HepG2 (cell line): ENCODE measurements at regions not wholly inside any gene's neighbourhood (a gene's known extent, or its start where the extent isn't known, plus 50 kb on each side); places are given as distances from the start of the nearest gene placed in this dataset.

Source experiments
- ATAC-seq: fragments of 200-7000 bp; cut with Tn5 transposase; 3 replicates; pipeline ENCODE4 v1.9.1; 2020; ENCODE audit warnings: mild to moderate bottlenecking, moderate library complexity
- BruUV-seq: library from RNA; stranded (reverse); fragments of 400-500 nt; replicated peaks from 2 replicates; lab custom pipeline; 2021; lab: Mats Ljungman, UMichigan
- CTCF ChIA-PET: fragments of 300-600 bp; formaldehyde crosslinking; extraction: SDS; loops from one replicate; lab custom pipeline; 2021; ENCODE audit warnings: low total read pairs, inconsistent platforms, low intra/inter-chr PET ratio; lab: Yijun Ruan, JAX
- POLR2A ChIA-PET: fragments of 350-600 bp; sonication (Branson Sonifier 250); formaldehyde crosslinking; loops from one replicate; lab custom pipeline; 2020; ENCODE audit warnings: antibody characterized with exemption, inconsistent platforms; lab: Yijun Ruan, JAX
- DNase-seq: peaks from one replicate; pipeline ENCODE4 v3.0.0-alpha.2; 2015; ENCODE audit warnings: low spot score
- FAIRE-seq: peaks from 3 replicates; lab custom pipeline; 2011; peaks lifted over from hg19 to GRCh38; lab: Jason Lieb, UNC
- H2AFZ ChIP-seq: one replicate; pipeline ENCODE4 v1.6.1; 2011; ENCODE audit warnings: low read length, inconsistent platforms
- H3K27ac ChIP-seq: fragments of 300-600 bp; 3 replicates; pipeline ENCODE4 v1.8.0; 2011; ENCODE audit warnings: mixed run types, mild to moderate bottlenecking, mixed read lengths, low read length, inconsistent platforms; ENCODE audit not compliant: insufficient read depth; ENCODE audit errors: extremely low read length
- H3K27me3 ChIP-seq, 2 experiments: fragments of 200-600 bp in 1 of 2; 2 replicates in 1 of 2; 3 replicates in 1 of 2; pipeline versions ENCODE4 v1.6.0 to v1.8.0; 2011; ENCODE audit warnings: low read length in 2 of 2, mild to moderate bottlenecking in 2 of 2, moderate library complexity in 2 of 2, inconsistent platforms in 1 of 2; ENCODE audit not compliant: insufficient read depth in 2 of 2, control insufficient read depth in 1 of 2
- H3K36me3 ChIP-seq, 2 experiments: fragments of 200-600 bp in 1 of 2; replicated peaks in 1 of 2; 2 replicates in 1 of 2; 3 replicates in 1 of 2; pipeline versions ENCODE4 v1.5.1 to v1.8.0; 2011; ENCODE audit warnings: low read length in 2 of 2, inconsistent platforms in 1 of 2; ENCODE audit not compliant: insufficient read depth in 2 of 2, control insufficient read depth in 1 of 2
- H3K4me1 ChIP-seq: 2 replicates; pipeline ENCODE4 v1.5.1; 2012; ENCODE audit warnings: low read length, inconsistent platforms; ENCODE audit not compliant: insufficient read depth
- H3K4me2 ChIP-seq: 2 replicates; pipeline ENCODE4 v1.6.0; 2011; ENCODE audit warnings: low read depth, low read length, inconsistent platforms
- H3K4me3 ChIP-seq, 3 experiments: fragments of 200-600 bp in 1 of 3; sonication (generic), shearing (Covaris generic) in 1 of 3; replicated peaks in 1 of 3; 2 replicates each; pipeline ENCODE4 v1.5.1; 2011 to 2016; ENCODE audit warnings: low read length in 3 of 3, inconsistent platforms in 2 of 3, low read depth in 2 of 3, mild to moderate bottlenecking in 2 of 3, control low read depth in 1 of 3, mixed read lengths in 1 of 3; ENCODE audit not compliant: insufficient read depth in 1 of 3
- H3K79me2 ChIP-seq: one replicate; pipeline ENCODE4 v1.6.1; 2011; ENCODE audit warnings: low read length, inconsistent platforms; ENCODE audit not compliant: insufficient read depth
- H3K9ac ChIP-seq: 2 replicates; pipeline ENCODE4 v1.6.0; 2011; ENCODE audit warnings: mild to moderate bottlenecking, low read depth, low read length, inconsistent platforms; ENCODE audit not compliant: insufficient read depth
- H3K9me3 ChIP-seq: 2 replicates; pipeline ENCODE4 v1.5.1; 2012; ENCODE audit warnings: mild to moderate bottlenecking, low read length
- H4K20me1 ChIP-seq: 2 replicates; pipeline ENCODE4 v1.6.0; 2011; ENCODE audit warnings: inconsistent platforms, mild to moderate bottlenecking, low read length, moderate library complexity; ENCODE audit not compliant: insufficient read depth
- ATAD3A ChIP-seq: sonication (generic); formaldehyde crosslinking; IDR thresholded peaks from 2 replicates; pipeline ENCODE4 v1.4.0; 2020; ENCODE audit warnings: missing genetic modification reagents
- CREM ChIP-seq, 2 experiments: sonication (generic) in 1 of 2; formaldehyde crosslinking in 1 of 2; IDR thresholded peaks; 2 replicates each; pipeline versions ENCODE4 v1.4.0 to v1.6.1; 2016 to 2020; ENCODE audit warnings: antibody characterized with exemption in 1 of 2, mild to moderate bottlenecking in 1 of 2, missing genetic modification reagents in 1 of 2
- FOXM1 ChIP-seq: sonication (generic); formaldehyde crosslinking; IDR thresholded peaks from 2 replicates; pipeline ENCODE4 v1.5.0; 2020; ENCODE audit warnings: missing genetic modification reagents
- IRX3 ChIP-seq: sonication (generic); formaldehyde crosslinking; IDR thresholded peaks from 2 replicates; pipeline ENCODE4 v1.8.1; 2023; ENCODE audit warnings: mild to moderate bottlenecking, low read depth, missing genetic modification reagents, borderline replicate concordance
- SP4 ChIP-seq: sonication (generic); formaldehyde crosslinking; IDR thresholded peaks from 2 replicates; pipeline ENCODE4 v1.8.1; 2023; ENCODE audit warnings: mild to moderate bottlenecking, missing genetic modification reagents
- SP5 ChIP-seq: IDR thresholded peaks from 2 replicates; pipeline ENCODE4 v1.6.1; 2016; ENCODE audit warnings: low read depth, borderline replicate concordance
- SSRP1 ChIP-seq: IDR thresholded peaks from 2 replicates; pipeline ENCODE4 v1.6.1; 2016; ENCODE audit warnings: control low read depth
- TFDP1 ChIP-seq: IDR thresholded peaks from 2 replicates; pipeline ENCODE4 v1.6.1; 2016; ENCODE audit warnings: missing compliant biosample characterization, missing genetic modification reagents, borderline replicate concordance
- THAP11 ChIP-seq: IDR thresholded peaks from 2 replicates; pipeline ENCODE4 v1.6.1; 2016; ENCODE audit warnings: missing biosample characterization, missing genetic modification reagents
- ZBTB49 ChIP-seq: sonication (generic); formaldehyde crosslinking; IDR thresholded peaks from 2 replicates; pipeline ENCODE4 v1.4.0; 2020; ENCODE audit warnings: missing genetic modification reagents, borderline replicate concordance
- ZNF225 ChIP-seq: sonication (generic); formaldehyde crosslinking; IDR thresholded peaks from 2 replicates; pipeline ENCODE4 v1.4.0; 2020; ENCODE audit warnings: mild to moderate bottlenecking, missing genetic modification reagents
- ZNF737 ChIP-seq: sonication (generic); formaldehyde crosslinking; IDR thresholded peaks from 2 replicates; pipeline ENCODE4 v1.5.0; 2020; ENCODE audit warnings: missing genetic modification reagents, mild to moderate bottlenecking, borderline replicate concordance
- ZNF768 ChIP-seq: sonication (generic); formaldehyde crosslinking; IDR thresholded peaks from 2 replicates; pipeline ENCODE4 v1.4.0; 2020; ENCODE audit warnings: missing genetic modification reagents
- whole genome bisulfite sequencing: methylation state at CpG from one replicate; pipeline ENCODE4 v1.1.6; 2017; ENCODE audit warnings: low lambda C conversion rate; 5-methylcytosine and 5-hydroxymethylcytosine counted together
- in situ Hi-C: cut with HindIII; loops from 2 replicates; pipeline ENCODE4 v1.10.0; 2017; ENCODE audit warnings: low pct_unique_long_range_greater_than_20kb; ENCODE audit not compliant: extremely low pct_ligation_motif_present
- intact Hi-C: fragments of 100-400 bp; cut with micrococcal nuclease; formaldehyde crosslinking; loops from one replicate; pipeline ENCODE4 v1.10.0; 2022; ENCODE audit not compliant: unreplicated experiment
- TF ChIP-seq, protein P1 (sequence below): sonication (generic); formaldehyde crosslinking; IDR thresholded peaks from 2 replicates; pipeline ENCODE4 v1.4.0; 2020; ENCODE audit warnings: missing genetic modification reagents

GRCh38 chrX:20593402-20593801 is 326.7 kb upstream of the RPS6KA3 start:
- ChIA-PET POLR2A (no interaction called here), CTCF (no interaction called here)
- no peak overlapping the region for H2AFZ ChIP-seq
- no CpG with 5 or more reads among the region's 2 CpGs for WGBS
- ATAC-seq: peak; percentile 41; the same call in 2 of the 3 replicates
- no peak for FAIRE-seq
- no peak overlapping the region for H3K9ac ChIP-seq
- TF ChIP-seq ZNF737 (CRISPR knock-in tag) (no peak), ATAD3A (CRISPR knock-in tag) (no peak), SSRP1 (CRISPR knock-in tag) (no peak), CREM (IDR thresholded peaks at IDR 0.05) (no peak), CREM (CRISPR knock-in tag; IDR thresholded peaks at IDR 0.05) (no peak)
- TF ChIP-seq, protein P1, sequence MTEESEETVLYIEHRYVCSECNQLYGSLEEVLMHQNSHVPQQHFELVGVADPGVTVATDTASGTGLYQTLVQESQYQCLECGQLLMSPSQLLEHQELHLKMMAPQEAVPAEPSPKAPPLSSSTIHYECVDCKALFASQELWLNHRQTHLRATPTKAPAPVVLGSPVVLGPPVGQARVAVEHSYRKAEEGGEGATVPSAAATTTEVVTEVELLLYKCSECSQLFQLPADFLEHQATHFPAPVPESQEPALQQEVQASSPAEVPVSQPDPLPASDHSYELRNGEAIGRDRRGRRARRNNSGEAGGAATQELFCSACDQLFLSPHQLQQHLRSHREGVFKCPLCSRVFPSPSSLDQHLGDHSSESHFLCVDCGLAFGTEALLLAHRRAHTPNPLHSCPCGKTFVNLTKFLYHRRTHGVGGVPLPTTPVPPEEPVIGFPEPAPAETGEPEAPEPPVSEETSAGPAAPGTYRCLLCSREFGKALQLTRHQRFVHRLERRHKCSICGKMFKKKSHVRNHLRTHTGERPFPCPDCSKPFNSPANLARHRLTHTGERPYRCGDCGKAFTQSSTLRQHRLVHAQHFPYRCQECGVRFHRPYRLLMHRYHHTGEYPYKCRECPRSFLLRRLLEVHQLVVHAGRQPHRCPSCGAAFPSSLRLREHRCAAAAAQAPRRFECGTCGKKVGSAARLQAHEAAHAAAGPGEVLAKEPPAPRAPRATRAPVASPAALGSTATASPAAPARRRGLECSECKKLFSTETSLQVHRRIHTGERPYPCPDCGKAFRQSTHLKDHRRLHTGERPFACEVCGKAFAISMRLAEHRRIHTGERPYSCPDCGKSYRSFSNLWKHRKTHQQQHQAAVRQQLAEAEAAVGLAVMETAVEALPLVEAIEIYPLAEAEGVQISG: no peak
- peaks cover 23% of the 10 kb centered on the region for H3K4me1 ChIP-seq
- no peak overlapping the region for H3K4me3 ChIP-seq
- no TSS peak for BruUV-seq
- H3K27ac ChIP-seq: no peak overlapping the region
- H3K79me2 ChIP-seq: no peaks in the 10 kb centered on the region
- H3K9me3 ChIP-seq: no peaks in the 10 kb centered on the region
- intact Hi-C loops: no loop called here
- no peaks in the 10 kb centered on the region for H3K36me3 ChIP-seq
- H4K20me1 ChIP-seq: no peaks in the 10 kb centered on the region
- in situ Hi-C loops: no loop called here
- no peaks in the 10 kb centered on the region for H3K27me3 ChIP-seq
- H3K4me2 ChIP-seq: no peak overlapping the region
- no peak for DNase-seq

GRCh38 chrX:20591246-20591645 is 324.5 kb upstream of the RPS6KA3 start:
- POLR2A ChIA-PET: no interaction called here
- Histone ChIP-seq H3K9ac (no peak overlapping the region), H3K4me2 (0 out of 2 replicates have a peak overlapping the region, but pooled peaks have one; percentile 20), H3K79me2 (no peaks in the 10 kb centered on the region), H3K4me3 (no peak overlapping the region), H3K4me1 (peaks cover 23% of the 10 kb centered on the region), H3K36me3 (no peaks in the 10 kb centered on the region), H3K27ac (no peak overlapping the region), H3K27me3 (no peaks in the 10 kb centered on the region), H3K9me3 (no peaks in the 10 kb centered on the region), H4K20me1 (no peaks in the 10 kb centered on the region), H2AFZ (no peak overlapping the region)
- FAIRE-seq (no peak), DNase-seq (peak; percentile 6), ATAC-seq (peak; percentile 85)
- WGBS: no CpG with 5 or more reads among the region's 2 CpGs
- intact Hi-C loops: no loop called here
- in situ Hi-C loops: no loop called here
- CTCF ChIA-PET: no interaction called here
- no TSS peak for BruUV-seq
- no peak for TF ChIP-seq ZNF225 (CRISPR knock-in tag)
- TF ChIP-seq THAP11: no peak
- no peak for TF ChIP-seq ZBTB49 (CRISPR knock-in tag)
- TF ChIP-seq SP4 (CRISPR knock-in tag): no peak
- no peak for TF ChIP-seq IRX3 (CRISPR knock-in tag)
- TF ChIP-seq ZNF768 (CRISPR knock-in tag): no peak
- no peak for TF ChIP-seq FOXM1
- TF ChIP-seq SP5 (CRISPR knock-in tag): peak; percentile 61
- TF ChIP-seq TFDP1 (CRISPR knock-in tag): no peak
